Globus pallidus (tissue), 1 donor: ENCODE measurements at regions not wholly inside any gene's neighbourhood (a gene's known extent, or its start where the extent isn't known, plus 50 kb on each side); places are given as distances from the start of the nearest gene placed in this dataset.
"Not testable (repeated sequence)": the region's sequence is repeated elsewhere in the genome, so short reads cannot be mapped to it uniquely, and the experiment has no call there.

ENCODE experiments used
- DNase-seq: peaks from one replicate; pipeline ENCODE4 v3.0.0-alpha.2; 2015; ENCODE audit warnings: low spot score

DNA sequence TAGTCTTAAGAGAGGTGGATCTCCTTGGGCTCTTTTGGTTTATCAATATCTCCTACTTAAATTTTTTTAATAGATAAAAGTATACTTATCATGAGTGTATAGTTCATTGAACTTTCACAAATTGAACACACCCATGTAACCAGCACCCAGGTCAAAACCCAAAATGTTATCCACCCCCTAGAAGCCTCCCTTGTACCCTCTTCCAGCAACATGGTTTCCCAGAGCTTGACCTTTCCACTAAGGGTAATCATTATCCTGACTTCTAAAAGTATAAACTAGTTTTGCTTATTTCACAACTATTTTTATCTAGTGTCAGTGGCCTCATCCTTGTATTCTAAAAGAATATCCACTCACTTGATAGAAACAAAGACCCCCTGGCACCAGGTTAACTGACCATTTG lies 106.8 kb downstream of the MDH1 start:
- no peak for DNase-seq

DNA sequence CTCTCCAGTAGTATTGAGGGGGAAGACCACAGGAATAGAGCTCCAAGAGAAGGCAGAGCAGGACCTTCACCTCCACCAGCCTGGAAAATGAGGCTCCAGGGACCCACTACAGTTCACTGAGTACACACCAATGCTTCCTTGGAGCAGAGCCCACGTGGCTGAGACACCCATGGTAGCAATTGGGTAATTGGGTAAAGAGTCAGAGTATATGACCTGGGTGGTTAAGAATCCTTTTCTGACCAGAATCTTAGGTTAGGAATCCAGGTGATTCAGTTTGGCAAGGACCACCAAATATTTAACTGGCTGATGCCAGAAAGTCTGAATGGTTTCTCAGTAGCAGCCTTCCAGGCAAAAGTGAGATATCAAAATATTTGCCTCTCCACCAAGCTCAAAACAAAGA lies 107.7 kb downstream of the MDH1 start:
- no peak for DNase-seq

DNA sequence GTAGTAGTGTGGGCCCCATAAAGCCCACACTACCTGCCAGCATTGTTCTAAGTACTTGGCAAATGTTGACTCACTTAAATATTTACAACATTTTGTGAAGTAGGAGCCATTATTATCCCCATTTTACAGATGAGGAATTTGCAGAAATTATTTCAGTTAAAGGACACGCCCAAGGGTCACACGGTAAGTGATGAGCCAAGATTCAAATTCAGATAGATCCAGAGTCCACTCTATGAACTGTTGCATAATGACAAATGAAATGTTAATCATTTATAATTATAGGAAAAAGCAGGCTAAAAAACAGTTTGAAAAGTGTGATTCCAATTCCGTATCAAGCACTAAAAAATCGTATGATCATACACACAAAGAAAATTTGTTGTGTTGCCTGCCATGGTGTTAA lies 108.4 kb downstream of the MDH1 start:
- DNase-seq, result no peak

DNA sequence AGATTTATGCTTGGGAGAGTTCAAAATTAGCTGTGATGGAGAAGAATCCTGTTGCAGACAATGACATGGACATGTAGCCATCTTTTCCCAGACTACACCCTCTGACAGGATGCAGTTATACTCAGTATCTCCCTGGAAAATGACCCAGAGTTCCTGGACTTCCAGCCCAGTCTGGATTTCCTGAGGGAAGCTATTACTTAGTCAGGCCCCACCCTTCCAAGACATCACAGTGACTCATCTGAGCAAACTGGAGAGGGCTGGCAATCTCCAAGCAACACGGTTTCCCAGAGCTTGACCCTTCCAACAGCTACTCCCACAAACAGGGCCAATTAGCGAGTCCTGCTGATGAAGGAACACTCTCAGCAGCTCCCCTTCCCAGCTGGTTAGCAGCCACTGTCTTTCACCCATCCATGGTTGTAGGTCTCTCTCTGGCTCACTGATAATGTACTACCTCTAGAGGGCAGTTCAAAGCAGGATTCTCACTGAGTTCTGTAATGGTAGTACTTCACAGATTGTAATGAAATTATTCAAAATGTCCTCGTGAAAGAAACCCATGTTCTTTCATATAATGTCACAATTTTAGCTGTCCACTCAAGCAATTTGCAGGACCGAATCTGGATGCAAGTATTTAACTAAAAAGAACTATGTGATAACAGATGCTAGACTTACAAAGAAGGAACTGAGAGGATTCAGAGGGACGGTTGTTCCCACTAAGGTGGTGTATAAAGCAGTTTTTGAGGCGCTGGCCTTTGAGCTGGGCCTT lies 110.2 kb downstream of the MDH1 start:
- peak; percentile 56 for DNase-seq

DNA sequence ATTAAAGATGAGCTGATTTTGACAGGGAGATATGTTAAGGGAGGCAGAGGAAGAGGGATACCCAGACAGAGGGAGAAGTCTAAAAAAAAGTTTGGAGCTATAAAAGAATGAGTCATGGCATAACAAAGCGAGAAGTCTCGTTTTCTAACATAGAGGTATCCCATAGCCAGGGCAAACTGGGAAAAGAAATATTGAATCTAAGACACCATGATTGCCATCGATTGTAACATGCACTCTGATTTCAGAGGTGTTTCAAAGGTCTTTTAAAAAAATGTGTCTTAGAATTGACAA lies 110.7 kb downstream of the MDH1 start:
- DNase-seq, result no peak

DNA sequence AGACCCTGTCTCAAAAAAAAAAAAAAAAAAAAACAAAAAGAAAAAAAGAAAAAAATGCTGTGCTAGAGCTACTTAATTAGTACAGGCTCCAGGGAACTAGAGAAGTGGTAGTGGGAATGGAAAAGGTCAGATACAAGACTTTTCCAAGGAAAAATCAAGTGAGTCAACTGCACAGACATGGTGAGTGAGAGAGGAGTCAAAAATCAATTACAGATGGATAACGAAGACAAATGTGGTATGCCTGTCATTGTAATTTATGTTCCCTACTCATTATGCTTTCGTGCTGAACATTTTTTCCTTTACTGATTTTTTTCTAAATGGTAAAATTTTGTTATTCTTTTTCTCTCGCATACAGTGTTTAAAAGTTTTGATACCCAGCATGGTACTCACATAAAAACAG lies 111.5 kb downstream of the MDH1 start:
- no peak for DNase-seq

DNA sequence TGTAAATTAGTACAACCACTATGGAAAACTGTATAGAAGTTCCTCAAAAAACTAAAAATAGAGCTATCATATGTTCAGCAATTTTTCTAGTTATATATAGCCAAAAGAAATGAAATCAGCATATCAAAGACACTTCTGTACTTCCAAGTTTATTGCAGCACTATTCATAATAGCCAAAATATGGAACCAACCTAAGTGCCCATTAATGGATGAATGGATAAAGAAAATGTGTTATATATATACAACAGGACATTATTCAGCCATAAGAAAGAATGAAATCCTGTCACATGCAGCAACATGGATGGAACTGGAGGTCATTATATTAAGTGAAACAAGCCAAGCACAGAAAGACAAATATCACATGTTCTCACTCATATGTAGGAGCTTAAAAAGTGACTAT lies 112.6 kb downstream of the MDH1 start:
- no peak for DNase-seq

DNA sequence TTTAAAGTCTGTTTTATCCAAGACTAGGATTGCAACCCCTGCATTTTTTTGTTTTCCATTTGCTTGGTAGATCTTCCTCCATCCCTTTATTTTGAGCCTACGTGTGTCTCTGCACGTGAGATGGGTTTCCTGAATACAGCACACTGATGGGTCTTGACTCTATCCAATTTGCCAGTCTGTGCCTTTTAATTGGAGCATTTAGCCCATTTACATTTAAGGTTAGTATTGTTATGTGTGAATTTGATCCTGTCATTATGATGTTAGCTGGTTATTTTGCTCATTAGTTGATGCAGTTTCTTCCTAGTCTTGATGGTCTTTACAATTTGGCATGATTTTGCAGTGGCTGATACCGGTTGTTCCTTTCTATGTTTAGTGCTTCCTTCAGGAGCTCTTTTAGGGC lies 117.3 kb downstream of the MDH1 start:
- DNase-seq, result not testable (repeated sequence)

DNA sequence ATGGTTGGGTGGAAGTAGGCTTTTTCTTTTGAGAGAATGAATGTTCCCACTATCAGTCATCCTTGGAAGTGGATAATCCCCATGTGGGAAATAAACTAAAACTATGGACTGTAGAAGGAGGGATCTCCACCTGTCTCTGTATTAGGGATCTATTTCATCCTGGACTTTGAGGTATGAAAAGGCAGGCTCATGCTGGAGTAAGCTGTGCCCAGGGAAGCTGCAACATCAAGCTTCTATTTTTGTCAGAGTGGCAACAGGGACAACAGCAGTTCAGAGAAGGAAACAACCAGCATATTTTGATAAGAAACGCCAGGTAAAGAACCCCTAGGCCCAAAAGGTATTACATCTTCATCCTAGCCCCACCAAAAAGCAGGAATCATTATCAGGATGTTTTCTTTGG lies 122.0 kb downstream of the MDH1 start:
- DNase-seq, result no peak

DNA sequence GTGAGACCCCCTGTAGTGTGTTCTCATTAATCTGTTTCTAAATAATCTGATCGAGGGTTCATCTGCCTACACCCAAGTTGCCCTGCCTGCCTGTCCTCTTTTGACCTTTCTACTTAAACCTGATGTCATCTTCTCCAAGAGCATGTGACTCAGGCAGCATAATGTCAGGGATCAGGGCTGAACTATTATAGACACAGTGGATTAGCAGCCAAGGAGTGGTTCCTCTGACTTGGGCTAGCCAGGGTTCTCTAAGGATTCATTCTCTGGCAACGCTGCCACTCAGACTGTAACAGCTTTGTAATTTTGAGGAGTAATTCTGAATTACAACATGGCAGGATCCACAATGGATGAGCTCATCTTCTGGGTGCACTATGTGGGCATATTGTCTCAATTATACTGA lies 124.0 kb downstream of the MDH1 start:
- no peak for DNase-seq

DNA sequence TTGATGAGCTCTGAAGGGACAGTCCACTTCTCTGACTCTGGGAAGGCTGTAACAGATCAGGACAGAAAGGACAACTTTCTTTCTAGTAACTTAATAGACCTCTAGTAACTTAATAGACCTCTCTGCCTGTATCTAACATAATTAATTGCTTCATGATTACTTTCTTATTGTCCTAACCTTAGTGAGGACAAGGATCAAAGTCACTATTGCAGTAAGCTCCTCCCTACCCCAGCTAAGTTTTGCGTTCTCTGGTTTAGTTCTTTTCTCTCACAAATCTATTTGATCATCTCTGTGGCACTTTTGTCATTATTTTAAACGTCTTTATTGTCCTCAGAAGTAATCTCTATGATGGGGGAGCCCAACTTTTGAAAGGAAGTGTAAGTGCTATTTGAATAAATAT lies 125.5 kb upstream of the UGP2 start:
- DNase-seq, result no peak

DNA sequence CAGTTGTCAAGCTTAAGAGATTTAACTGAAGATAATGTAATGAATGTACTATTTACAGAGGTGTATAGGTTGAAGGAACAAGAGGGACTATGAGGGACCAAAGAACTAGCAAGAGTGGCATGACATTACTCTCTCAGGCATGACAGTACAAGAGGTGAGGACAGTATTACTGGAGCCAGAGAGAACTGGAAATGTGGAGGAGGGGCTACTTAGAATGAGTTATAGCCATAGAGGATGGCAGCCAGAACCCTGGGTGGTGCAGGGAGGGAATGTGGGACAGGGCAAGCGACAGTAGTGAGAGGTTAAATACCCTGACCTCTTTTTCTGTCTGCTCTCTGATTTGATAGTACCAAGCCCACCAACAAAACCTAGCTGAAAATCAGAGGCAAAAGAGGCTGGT lies 122.6 kb upstream of the UGP2 start:
- DNase-seq, result no peak

DNA sequence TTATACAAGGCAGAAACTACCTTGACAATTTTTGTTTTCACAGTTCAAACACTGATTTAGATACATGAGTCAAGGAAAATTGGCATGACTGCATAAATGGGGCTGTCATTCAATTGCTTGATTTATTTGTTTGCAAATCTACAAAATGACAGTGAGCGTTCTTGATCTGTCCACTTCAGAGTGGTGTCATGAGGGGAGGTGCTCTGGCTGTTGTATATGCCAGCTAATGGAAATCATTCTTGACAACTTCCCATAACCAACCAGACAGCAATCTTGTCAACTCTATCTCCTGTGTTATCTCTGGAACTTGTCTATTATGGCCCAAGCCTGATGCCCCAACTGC lies 120.6 kb upstream of the UGP2 start:
- DNase-seq, result no peak

DNA sequence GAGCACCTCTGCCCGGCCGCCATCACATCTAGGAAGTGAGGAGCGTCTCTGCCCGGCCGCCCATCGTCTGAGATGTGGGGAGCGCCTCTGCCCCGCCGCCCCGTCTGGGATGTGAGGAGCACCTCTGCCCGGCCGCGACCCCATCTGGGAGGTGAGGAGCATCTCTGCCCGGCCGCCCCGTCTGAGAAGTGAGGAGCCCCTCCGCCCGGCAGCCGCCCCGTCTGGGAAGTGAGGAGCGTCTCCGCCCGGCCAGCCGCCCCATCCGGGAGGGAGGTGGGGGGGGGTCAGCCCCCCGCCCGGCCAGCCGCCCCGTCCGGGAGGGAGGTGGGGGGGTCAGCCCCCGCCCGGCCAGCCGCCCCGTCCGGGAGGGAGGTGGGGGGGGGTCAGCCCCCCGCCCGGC lies 119.4 kb upstream of the UGP2 start:
- not testable (repeated sequence) for DNase-seq

DNA sequence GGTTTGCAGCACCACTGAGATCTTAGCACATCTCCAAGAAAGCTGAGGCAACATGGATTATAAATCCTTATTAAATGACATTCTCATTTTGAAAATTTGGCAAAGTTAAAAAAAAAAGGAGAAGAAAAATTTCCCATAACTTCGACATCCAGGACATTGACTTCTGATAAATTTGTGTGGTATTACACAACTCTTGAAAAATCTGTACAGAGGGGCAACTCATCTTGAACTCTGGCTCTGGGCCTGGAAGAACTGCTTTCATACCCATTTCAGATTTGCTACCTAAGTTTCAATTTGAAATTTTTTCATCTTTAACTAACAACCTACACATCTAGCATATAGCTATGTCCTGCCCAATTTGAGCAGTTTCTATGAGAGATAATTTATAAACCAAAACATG lies 118.0 kb upstream of the UGP2 start:
- DNase-seq, result no peak

DNA sequence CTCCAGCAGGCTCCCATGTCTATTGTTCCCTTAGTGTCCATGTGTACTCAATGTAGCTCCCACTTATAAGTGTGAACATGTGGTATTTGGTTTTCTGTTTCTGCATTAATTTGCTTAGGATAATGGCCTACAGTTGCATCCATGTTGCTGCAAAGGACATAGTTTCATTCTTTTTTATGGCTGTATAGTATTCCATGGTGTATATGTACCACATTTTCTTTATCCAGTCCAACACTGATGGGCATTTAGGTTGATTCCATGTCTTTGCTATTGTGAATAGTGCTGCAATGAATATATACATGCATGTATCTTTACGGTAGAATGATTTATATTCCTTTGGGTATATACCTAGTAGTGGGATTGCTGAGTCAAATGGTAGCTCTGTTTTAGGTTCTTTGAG lies 116.5 kb upstream of the UGP2 start:
- DNase-seq, result not testable (repeated sequence)

DNA sequence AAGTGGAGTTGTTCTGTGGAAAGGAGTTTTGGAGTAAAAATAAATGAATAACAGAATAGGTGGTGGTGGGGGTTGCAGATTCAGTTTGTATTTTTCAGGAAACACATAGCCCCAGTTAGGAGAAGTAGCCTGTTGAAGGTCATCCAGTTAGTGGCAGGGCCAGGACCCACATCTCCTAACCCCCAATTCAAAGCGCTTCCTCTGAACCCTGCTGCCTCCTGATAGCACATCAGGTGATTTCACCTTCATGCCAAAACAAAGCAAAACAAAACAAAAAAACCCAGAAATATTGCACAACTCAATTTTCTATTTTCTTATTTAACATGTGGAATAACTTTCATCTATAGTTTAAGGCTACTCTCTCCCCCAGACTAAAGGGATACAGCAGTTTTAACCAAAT lies 112.3 kb upstream of the UGP2 start:
- DNase-seq, result no peak

DNA sequence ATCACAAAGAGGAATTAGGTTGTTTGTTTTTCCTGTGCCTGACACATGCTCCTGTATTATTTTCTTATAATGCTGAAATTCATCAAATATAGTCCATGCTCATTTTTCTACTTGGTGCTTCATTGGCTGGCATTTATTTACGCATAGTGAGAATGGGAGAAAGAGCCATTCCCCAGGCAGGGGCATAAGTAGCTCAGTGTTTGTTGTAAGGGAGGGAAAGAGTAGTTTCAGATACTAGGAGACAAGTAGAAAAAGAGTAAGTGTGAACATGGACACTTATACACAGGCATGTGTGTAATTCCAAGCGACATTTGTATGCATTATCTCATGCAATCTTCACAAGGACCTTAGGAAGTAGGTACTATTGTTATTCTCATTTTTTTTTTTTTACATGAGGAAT lies 111.9 kb upstream of the UGP2 start:
- DNase-seq, result no peak

DNA sequence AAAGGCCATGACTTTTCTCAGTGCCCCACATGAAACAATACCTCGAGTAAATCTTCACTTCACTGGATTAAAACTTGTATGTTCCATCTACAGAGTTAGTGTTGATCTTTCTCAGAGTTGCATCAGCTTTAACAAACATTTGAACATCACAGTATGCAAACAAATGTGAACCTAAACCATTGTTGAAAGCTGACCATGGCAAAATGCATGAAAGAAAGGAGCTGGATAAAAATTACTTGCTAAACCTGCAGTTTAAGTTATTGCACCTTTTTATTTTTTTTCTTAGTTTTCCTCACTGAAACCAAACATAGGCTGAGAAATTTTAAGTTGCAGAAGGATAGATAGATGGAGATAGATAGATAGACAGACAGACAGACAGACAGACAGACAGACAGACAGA lies 107.2 kb upstream of the UGP2 start:
- DNase-seq, result no peak

DNA sequence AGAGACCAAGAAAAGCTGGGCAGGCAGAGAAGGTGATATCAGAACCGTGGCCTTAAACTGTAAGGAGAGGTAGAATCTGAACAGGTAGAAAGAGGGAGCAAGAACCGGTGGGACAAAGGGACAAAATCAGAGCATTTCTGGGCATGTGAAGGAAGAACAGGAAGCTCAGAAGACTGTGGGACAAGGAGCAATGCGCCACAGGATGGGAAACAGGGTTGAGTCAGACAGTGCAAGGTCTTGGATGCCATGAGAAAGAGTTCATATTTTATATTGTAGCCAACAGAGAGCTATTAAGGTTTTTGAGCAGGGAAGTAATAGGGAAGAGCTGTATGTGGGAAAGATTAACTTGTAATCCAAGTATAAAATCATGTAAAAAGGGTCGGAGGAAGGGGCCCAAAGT lies 106.4 kb upstream of the UGP2 start:
- no peak for DNase-seq

DNA sequence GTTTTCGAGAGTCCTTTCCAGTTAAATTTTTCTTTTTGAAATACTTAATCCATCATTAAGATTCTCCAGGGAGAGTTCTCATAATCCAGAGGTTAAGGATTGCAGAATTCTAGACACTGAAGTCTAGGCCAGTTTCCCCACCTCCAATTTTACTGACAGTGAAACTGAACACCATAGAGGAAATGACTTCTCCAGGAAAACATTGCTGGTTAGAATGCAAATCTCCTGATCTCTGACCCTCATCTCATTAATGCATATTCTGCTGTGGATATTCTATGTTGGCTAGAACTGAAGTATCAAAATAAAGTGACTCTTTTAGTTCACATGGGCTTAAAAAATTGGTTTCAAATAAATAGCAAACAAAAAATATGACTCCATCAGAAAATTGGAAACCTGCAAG lies 105.8 kb upstream of the UGP2 start:
- DNase-seq, result no peak

DNA sequence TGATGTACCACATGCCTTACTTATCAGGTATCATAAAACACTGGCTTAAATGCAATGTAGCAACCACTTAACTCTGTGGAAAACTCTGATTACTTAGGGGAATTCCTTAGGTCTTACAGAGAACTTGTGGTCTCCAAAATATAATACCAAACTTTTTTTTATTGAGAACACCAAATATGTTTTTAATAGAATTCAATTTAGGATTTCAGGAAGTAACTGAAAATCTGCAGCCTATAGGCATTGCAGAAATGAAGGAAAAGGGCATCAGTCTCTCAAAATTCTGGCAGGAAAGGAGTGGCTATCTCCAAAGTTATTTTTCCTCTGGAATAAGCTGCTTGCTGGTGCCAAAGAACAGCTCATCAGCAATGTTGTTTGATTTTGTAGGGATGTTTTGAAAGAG lies 105.3 kb upstream of the UGP2 start:
- DNase-seq, result no peak

DNA sequence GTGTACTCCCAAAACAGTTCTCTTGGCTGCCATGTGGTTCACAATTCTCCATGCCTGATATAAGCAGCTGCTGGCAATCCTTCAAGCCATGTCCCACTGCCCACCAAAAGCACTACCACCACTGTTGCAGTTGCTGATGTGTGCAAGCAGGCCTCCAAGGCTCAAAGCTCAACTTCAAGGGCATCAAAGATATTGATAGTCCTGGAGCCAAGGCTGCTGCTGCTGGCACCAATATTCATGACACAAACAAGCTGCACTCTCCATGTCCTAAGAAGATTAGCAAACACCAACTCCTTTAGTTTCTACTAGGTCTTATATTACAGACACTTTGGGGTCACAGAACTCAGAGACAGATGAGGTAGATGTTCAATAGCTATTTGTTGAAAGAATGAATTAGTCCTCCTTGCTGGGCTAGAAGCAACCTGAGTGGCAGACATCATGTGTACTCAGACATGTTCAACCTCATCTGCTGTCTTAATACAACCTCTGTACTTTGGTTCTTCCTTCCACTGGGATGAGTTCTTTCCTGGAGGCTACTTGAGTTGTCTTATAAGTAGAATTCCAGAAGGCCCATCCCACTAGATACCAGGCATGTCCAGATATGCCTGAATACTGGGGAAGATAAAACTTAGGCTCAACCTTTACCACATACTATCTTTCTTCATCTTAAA lies 104.5 kb upstream of the UGP2 start:
- DNase-seq, result no peak

DNA sequence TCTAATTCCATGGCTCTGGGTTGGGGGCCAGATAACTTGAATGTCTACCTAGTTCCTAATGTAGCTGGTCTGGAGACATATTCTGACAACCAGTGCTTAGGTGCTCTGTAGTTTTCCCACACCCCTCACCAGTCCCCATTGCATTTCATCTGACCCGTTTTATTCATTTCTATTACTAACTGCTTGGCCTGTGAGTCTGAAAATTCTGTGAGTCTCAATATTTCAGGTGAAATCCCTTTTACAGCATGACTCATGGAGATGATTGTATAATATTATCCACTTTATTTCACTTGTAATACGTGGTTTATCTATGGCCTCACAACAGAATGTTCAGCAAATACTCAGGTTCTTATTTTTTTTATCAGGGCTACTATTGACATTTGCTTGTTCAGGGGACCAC lies 103.7 kb upstream of the UGP2 start:
- no peak for DNase-seq
